Dedifferentiated amniotic fluid mesenchymal stem cell (primary cell): ENCODE measurements at regions not wholly inside any gene's neighbourhood (a gene's known extent, or its start where the extent isn't known, plus 50 kb on each side); places are given as distances from the start of the nearest gene placed in this dataset.

Experiments
- DNase-seq: peaks from one replicate; pipeline ENCODE4 v3.0.0-alpha.2; 2016; ENCODE audit errors: extremely low spot score

- no peak for DNase-seq
Observed at GRCh38 chr14:25988536-25988935, 609.3 kb downstream of the NOVA1 start.

GRCh38 chr14:25955772-25956171 is 642.1 kb downstream of the NOVA1 start:
- no peak for DNase-seq

GRCh38 chr14:25953532-25954139 is 644.2 kb downstream of the NOVA1 start:
- DNase-seq, result no peak

- DNase-seq, result no peak
Observed at GRCh38 chr14:25945746-25946145, 652.1 kb downstream of the NOVA1 start.

GRCh38 chr14:25944020-25944419 is 653.8 kb downstream of the NOVA1 start:
- DNase-seq, result no peak

GRCh38 chr14:25943329-25943728 is 654.5 kb downstream of the NOVA1 start:
- DNase-seq, result no peak

GRCh38 chr14:25942090-25942489 is 655.7 kb downstream of the NOVA1 start:
- DNase-seq, result no peak

GRCh38 chr14:25933731-25934130 is 664.1 kb downstream of the NOVA1 start:
- no peak for DNase-seq

GRCh38 chr14:25929881-25930615 is 667.8 kb downstream of the NOVA1 start:
- no peak for DNase-seq

- no peak for DNase-seq
Observed at GRCh38 chr14:25911831-25912230, 686.0 kb downstream of the NOVA1 start.

- DNase-seq, result no peak
Observed at GRCh38 chr14:25909045-25909747, 688.6 kb downstream of the NOVA1 start.

- DNase-seq, result no peak
Observed at GRCh38 chr14:25908277-25909044, 689.4 kb downstream of the NOVA1 start.

GRCh38 chr14:25904446-25904845 is 693.4 kb downstream of the NOVA1 start:
- no peak for DNase-seq

- no peak for DNase-seq
Observed at GRCh38 chr14:25899197-25899596, 698.6 kb downstream of the NOVA1 start.

GRCh38 chr14:25896777-25897176 is 701.1 kb downstream of the NOVA1 start:
- no peak for DNase-seq

GRCh38 chr14:25895740-25896139 is 702.1 kb downstream of the NOVA1 start:
- no peak for DNase-seq

GRCh38 chr14:25887251-25887878 is 710.5 kb downstream of the NOVA1 start:
- no peak for DNase-seq

- DNase-seq, result no peak
Observed at GRCh38 chr14:25884657-25885056, 713.2 kb downstream of the NOVA1 start.

GRCh38 chr14:25882899-25883298 is 714.9 kb downstream of the NOVA1 start:
- DNase-seq, result no peak

- DNase-seq, result no peak
Observed at GRCh38 chr14:25875475-25875874, 722.4 kb downstream of the NOVA1 start.

GRCh38 chr14:25869854-25870253 is 728.0 kb downstream of the NOVA1 start:
- no peak for DNase-seq
